ENCODE measurements at regions not wholly inside any gene's neighbourhood (a gene's known extent, or its start where the extent isn't known, plus 50 kb on each side); places are given as distances from the start of the nearest gene placed in this dataset.

DNA sequence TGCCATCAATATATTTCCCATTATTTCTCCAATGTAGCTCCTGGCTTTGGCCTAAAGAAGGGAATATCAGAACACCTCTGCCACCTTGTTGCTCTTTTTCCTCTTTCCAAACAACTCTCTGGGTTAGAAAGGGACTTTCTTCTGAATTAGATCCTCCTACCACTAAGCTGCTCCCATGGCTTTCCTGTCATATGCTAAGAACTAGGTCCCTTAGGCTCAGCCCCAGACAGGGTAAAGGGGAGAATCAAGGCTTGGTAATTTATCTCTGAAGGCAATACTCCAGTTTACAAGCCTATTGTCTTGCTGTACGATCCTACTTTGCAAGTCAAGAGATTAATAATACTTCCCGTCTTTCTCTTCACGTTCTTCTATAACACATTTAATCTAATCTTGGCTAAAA, 373.2 kb upstream of the DAB1 start:
- TF ChIP-seq, protein P1, sequence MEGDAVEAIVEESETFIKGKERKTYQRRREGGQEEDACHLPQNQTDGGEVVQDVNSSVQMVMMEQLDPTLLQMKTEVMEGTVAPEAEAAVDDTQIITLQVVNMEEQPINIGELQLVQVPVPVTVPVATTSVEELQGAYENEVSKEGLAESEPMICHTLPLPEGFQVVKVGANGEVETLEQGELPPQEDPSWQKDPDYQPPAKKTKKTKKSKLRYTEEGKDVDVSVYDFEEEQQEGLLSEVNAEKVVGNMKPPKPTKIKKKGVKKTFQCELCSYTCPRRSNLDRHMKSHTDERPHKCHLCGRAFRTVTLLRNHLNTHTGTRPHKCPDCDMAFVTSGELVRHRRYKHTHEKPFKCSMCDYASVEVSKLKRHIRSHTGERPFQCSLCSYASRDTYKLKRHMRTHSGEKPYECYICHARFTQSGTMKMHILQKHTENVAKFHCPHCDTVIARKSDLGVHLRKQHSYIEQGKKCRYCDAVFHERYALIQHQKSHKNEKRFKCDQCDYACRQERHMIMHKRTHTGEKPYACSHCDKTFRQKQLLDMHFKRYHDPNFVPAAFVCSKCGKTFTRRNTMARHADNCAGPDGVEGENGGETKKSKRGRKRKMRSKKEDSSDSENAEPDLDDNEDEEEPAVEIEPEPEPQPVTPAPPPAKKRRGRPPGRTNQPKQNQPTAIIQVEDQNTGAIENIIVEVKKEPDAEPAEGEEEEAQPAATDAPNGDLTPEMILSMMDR (IDR thresholded peaks at IDR 0.05; ENCODE audit: insufficient read depth, low read depth, low read length, missing control alignments), result no peak
- DNase-seq (ENCODE audit: low read depth), result no peak
- no peak overlapping the region for H3K4me3 ChIP-seq (ENCODE audit: low read depth, low read length)

- H3K4me3 ChIP-seq (ENCODE audit: low read depth, low read length), result no peak overlapping the region
- TF ChIP-seq, protein P1 (IDR thresholded peaks at IDR 0.05; ENCODE audit: insufficient read depth, low read depth, low read length, missing control alignments), result no peak
- DNase-seq (ENCODE audit: low read depth), result peak; percentile 1
Measured at GRCh38 chr1:57796616-57797015, 372.8 kb upstream of the DAB1 start.

DNA sequence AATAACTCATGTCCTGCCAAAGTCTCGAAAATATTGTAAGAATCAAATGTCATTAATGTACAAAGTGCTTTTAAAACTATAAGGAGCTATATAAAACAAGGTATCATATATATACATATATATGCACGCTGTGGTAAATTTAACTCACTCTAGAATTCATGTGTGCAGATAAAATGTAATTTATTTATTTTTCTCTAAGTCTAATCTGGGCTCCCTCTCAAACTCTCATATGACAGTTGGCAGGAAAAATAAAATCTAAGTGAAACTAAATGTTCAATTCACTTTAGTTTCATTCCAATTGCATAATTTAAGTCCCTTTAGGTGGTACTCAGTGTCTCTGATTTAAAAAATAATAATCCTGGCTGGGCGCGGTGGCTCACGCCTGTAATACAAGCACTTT, 372.0 kb upstream of the DAB1 start:
- TF ChIP-seq, protein P1 (IDR thresholded peaks at IDR 0.05; ENCODE audit: insufficient read depth, low read depth, low read length, missing control alignments), result no peak
- no peak overlapping the region for H3K4me3 ChIP-seq (ENCODE audit: low read depth, low read length)
- DNase-seq (ENCODE audit: low read depth), result no peak

DNA sequence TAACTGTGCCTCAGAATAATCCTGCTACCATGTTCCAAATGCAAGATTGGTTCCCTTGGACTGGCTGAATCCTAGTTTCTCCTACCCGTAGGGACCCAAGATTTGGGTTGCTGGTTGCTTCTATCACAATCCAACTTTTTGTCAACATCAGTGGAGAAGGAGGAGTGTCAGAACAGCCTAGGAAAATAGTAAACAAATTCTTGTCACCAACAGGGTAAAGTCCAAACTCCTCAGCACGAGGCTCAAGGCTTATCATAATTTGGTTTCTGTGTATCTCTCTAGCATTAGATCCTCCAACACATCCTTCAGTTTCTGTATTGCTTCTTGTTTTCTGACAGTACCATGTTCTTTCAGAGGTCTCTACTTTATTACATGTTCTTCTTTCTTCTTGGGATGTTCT, 370.2 kb upstream of the DAB1 start:
- TF ChIP-seq, protein P1 (IDR thresholded peaks at IDR 0.05; ENCODE audit: insufficient read depth, low read depth, low read length, missing control alignments), result no peak
- no peak for DNase-seq (ENCODE audit: low read depth)

DNA sequence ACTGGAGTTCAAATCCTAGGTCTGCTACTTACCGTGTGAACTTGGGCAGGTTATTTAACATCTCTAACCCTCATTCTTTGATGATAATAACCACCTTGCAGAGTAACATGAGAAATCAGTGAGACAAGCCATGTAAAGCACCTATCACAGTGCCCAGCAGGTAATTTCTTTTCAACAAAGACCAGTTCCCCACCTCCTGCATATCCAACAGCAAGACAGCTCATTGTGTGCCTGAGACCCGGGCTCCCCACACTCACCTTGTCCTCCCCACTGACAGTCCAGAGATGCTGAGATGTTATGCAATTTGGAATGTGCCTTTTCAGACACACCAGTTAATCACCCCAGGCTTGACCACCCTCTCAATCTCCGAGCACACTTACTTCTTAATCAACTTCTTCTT, 367.6 kb upstream of the DAB1 start:
- no peak for DNase-seq (ENCODE audit: low read depth)
- TF ChIP-seq, protein P1 (IDR thresholded peaks at IDR 0.05; ENCODE audit: insufficient read depth, low read depth, low read length, missing control alignments), result no peak

More for the DNA sequence above, 370.2 kb upstream of the DAB1 start:
- H3K4me3 ChIP-seq (ENCODE audit: low read depth, low read length), result no peak overlapping the region

DNA sequence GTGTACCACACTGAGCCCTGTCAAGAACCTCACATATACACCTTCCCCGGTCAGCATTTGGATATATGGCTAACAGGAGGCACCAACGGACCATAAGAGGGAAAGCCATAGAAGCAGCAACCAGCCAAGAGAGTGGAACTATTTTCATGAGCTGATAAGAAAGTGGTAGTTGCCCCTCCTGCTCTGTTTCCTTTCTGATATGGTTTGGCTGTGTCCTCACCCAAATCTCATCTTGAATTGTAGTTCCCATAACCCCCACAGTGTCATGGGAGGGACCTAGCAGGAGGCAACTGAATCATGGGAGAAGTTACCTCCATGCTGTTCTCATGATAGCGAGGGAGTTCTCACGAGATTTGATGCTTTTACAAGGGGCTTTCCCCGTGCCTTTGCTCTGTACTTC, 366.1 kb upstream of the DAB1 start:
- H3K4me3 ChIP-seq (ENCODE audit: low read depth, low read length), result no peak overlapping the region
- no peak for DNase-seq (ENCODE audit: low read depth)
- TF ChIP-seq, protein P1 (IDR thresholded peaks at IDR 0.05; ENCODE audit: insufficient read depth, low read depth, low read length, missing control alignments), result no peak

More for the DNA sequence above, 367.6 kb upstream of the DAB1 start:
- H3K4me3 ChIP-seq (ENCODE audit: low read depth, low read length), result no peak overlapping the region

GRCh38 chr1:57788313-57788712, 364.5 kb upstream of the DAB1 start:
- TF ChIP-seq, protein P1 (IDR thresholded peaks at IDR 0.05; ENCODE audit: insufficient read depth, low read depth, low read length, missing control alignments), result no peak

More at GRCh38 chr1:57788313-57788712, 364.5 kb upstream of the DAB1 start:
- DNase-seq (ENCODE audit: low read depth), result no peak
- H3K4me3 ChIP-seq (ENCODE audit: low read depth, low read length), result no peak overlapping the region
